ENCODE measurements at regions not wholly inside any gene's neighbourhood (a gene's known extent, or its start where the extent isn't known, plus 50 kb on each side); places are given as distances from the start of the nearest gene placed in this dataset.

- Histone ChIP-seq H2AFZ (ENCODE audit: low read length) (no peak overlapping the region), H3K9me3 (ENCODE audit: low read length) (no peaks in the 10 kb centered on the region), H3K4me2 (ENCODE audit: low read length) (no peak overlapping the region), H3K4me3 (ENCODE audit: low read depth, low read length, poor library complexity, severe bottlenecking) (no peak overlapping the region), H3K4me1 (ENCODE audit: insufficient read depth, low read length, severe bottlenecking) (no peaks in the 10 kb centered on the region), H3F3A (ENCODE audit: insufficient read depth, low read length) (no peaks in the 10 kb centered on the region), H4K20me1 (ENCODE audit: insufficient read depth, low read length) (no peaks in the 10 kb centered on the region), H3K27ac (ENCODE audit: low read depth, low read length, poor library complexity, severe bottlenecking) (no peak overlapping the region), H3K36me3 (ENCODE audit: insufficient read depth, low read length) (no peaks in the 10 kb centered on the region), H3K9ac (ENCODE audit: low read length) (no peak overlapping the region), H3K9me2 (ENCODE audit: low read depth, low read length) (no peaks in the 10 kb centered on the region), H3K79me2 (ENCODE audit: insufficient read depth, low read length) (no peaks in the 10 kb centered on the region), H3K27me3 (ENCODE audit: insufficient read depth, low read length) (no peaks in the 10 kb centered on the region)
- TF ChIP-seq EZH2 (IDR thresholded peaks at IDR 0.05; ENCODE audit: borderline replicate concordance, low read length) (no peak), CTCF (IDR thresholded peaks at IDR 0.05; ENCODE audit: low read length) (no peak)
Measured at GRCh38 chr15:95680728-95681127, 649.8 kb upstream of the NR2F2 start.

GRCh38 chr15:95681836-95682544 is 648.5 kb upstream of the NR2F2 start:
- Histone ChIP-seq H3K79me2 (ENCODE audit: insufficient read depth, low read length) (no peaks in the 10 kb centered on the region), H2AFZ (ENCODE audit: low read length) (no peak overlapping the region), H3K27me3 (ENCODE audit: insufficient read depth, low read length) (no peaks in the 10 kb centered on the region), H3F3A (ENCODE audit: insufficient read depth, low read length) (no peaks in the 10 kb centered on the region), H3K4me3 (ENCODE audit: low read depth, low read length, poor library complexity, severe bottlenecking) (no peak overlapping the region), H3K4me2 (ENCODE audit: low read length) (no peak overlapping the region), H4K20me1 (ENCODE audit: insufficient read depth, low read length) (no peaks in the 10 kb centered on the region), H3K9me2 (ENCODE audit: low read depth, low read length) (no peaks in the 10 kb centered on the region), H3K4me1 (ENCODE audit: insufficient read depth, low read length, severe bottlenecking) (no peaks in the 10 kb centered on the region), H3K9me3 (ENCODE audit: low read length) (no peaks in the 10 kb centered on the region), H3K27ac (ENCODE audit: low read depth, low read length, poor library complexity, severe bottlenecking) (no peak overlapping the region), H3K36me3 (ENCODE audit: insufficient read depth, low read length) (no peaks in the 10 kb centered on the region), H3K9ac (ENCODE audit: low read length) (no peak overlapping the region)
- TF ChIP-seq CTCF (IDR thresholded peaks at IDR 0.05; ENCODE audit: low read length) (no peak), EZH2 (IDR thresholded peaks at IDR 0.05; ENCODE audit: borderline replicate concordance, low read length) (no peak)

- H3K27ac ChIP-seq (ENCODE audit: low read depth, low read length, poor library complexity, severe bottlenecking): no peak overlapping the region
- H3K9me3 ChIP-seq (ENCODE audit: low read length): no peaks in the 10 kb centered on the region
- no peaks in the 10 kb centered on the region for H3K79me2 ChIP-seq (ENCODE audit: insufficient read depth, low read length)
- no peak overlapping the region for H2AFZ ChIP-seq (ENCODE audit: low read length)
- H3K9ac ChIP-seq (ENCODE audit: low read length): no peak overlapping the region
- H3K9me2 ChIP-seq (ENCODE audit: low read depth, low read length): no peaks in the 10 kb centered on the region
- H3K27me3 ChIP-seq (ENCODE audit: insufficient read depth, low read length): no peaks in the 10 kb centered on the region
- H3K4me2 ChIP-seq (ENCODE audit: low read length): no peak overlapping the region
- H3K4me3 ChIP-seq (ENCODE audit: low read depth, low read length, poor library complexity, severe bottlenecking): no peak overlapping the region
- no peaks in the 10 kb centered on the region for H3F3A ChIP-seq (ENCODE audit: insufficient read depth, low read length)
- no peaks in the 10 kb centered on the region for H3K36me3 ChIP-seq (ENCODE audit: insufficient read depth, low read length)
- no peaks in the 10 kb centered on the region for H3K4me1 ChIP-seq (ENCODE audit: insufficient read depth, low read length, severe bottlenecking)
- no peaks in the 10 kb centered on the region for H4K20me1 ChIP-seq (ENCODE audit: insufficient read depth, low read length)
- no peak for TF ChIP-seq EZH2 (IDR thresholded peaks at IDR 0.05; ENCODE audit: borderline replicate concordance, low read length)
- TF ChIP-seq CTCF (IDR thresholded peaks at IDR 0.05; ENCODE audit: low read length): no peak
Measured at GRCh38 chr15:95684126-95684525, 646.4 kb upstream of the NR2F2 start.
